BLaER1 treated with 17β-estradiol and CSF1 and Interleukin-3, amounts not matched to agents 10 nM and 100 nM (cell line): ENCODE measurements at regions not wholly inside any gene's neighbourhood (a gene's known extent, or its start where the extent isn't known, plus 50 kb on each side); places are given as distances from the start of the nearest gene placed in this dataset.

Experiments used
- H3K27ac ChIP-seq, 11 experiments: shearing (Covaris generic); formaldehyde crosslinking; 2 replicates each; pipeline ENCODE4 v1.8.1; 2022
- H3K27me3 ChIP-seq, 11 experiments: shearing (Covaris generic); formaldehyde crosslinking; 2 replicates each; pipeline ENCODE4 v1.8.1; 2022
- H3K36me3 ChIP-seq, 11 experiments: shearing (Covaris generic); formaldehyde crosslinking; 2 replicates each; pipeline ENCODE4 v1.8.1; 2022
- H3K4me1 ChIP-seq, 10 experiments: shearing (Covaris generic); formaldehyde crosslinking; 2 replicates each; pipeline ENCODE4 v1.8.1; 2022
- H3K4me2 ChIP-seq, 11 experiments: shearing (Covaris generic); formaldehyde crosslinking; 2 replicates each; pipeline ENCODE4 v1.8.1; 2022
- H3K4me3 ChIP-seq, 10 experiments: shearing (Covaris generic); formaldehyde crosslinking; 2 replicates each; pipeline ENCODE4 v1.8.1; 2022
- H3K9ac ChIP-seq, 11 experiments: shearing (Covaris generic); formaldehyde crosslinking; 2 replicates each; pipeline ENCODE4 v1.8.1; 2022
- H3K9me3 ChIP-seq, 11 experiments: shearing (Covaris generic); formaldehyde crosslinking; replicated peaks in 1 of 11; 2 replicates each; pipeline ENCODE4 v1.8.1; 2022
- H4K20me1 ChIP-seq, 11 experiments: shearing (Covaris generic); formaldehyde crosslinking; 2 replicates each; pipeline ENCODE4 v1.8.1; 2022
- Cebpa-rat ChIP-seq, 11 experiments: shearing (Covaris generic); IDR thresholded peaks; 2 replicates each; pipeline ENCODE4 v1.8.1; 2022

DNA sequence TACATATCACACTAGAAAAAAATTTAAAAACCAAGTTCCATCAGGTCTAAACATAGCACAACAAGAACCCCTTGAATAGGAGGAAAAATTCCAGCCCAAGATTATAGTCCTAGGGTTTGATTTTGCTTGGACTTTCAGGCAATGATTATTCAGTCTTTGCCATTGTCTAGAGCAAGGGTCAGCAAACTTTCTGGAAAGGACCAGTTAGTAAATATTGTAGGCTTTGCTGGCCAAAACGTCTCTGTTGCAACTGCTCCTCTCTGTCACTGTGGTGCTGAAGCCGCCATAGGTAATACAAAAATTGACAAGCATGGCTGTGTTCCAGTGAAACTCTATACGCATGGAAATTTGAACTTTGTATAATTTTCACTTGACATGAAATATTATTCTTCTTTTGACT, 95.5 kb upstream of the UBAC2 start:
- H3K9ac ChIP-seq: no peak overlapping the region
- H4K20me1 ChIP-seq: no peaks in the 10 kb centered on the region
- H3K36me3 ChIP-seq: no peaks in the 10 kb centered on the region
- no peak for TF ChIP-seq Cebpa-rat (IDR thresholded peaks at IDR 0.05)
- no peak overlapping the region for H3K27ac ChIP-seq
- H3K4me2 ChIP-seq: no peak overlapping the region
- H3K4me1 ChIP-seq: no peaks in the 10 kb centered on the region
- H3K27me3 ChIP-seq: peaks cover 0 to 22% (median 0%) of the 10 kb centered on the region in 11 experiments; a peak in 4 of 22 replicates
- H3K4me3 ChIP-seq: no peak overlapping the region
- H3K9me3 ChIP-seq: peaks cover 0 to 34% (median 5%) of the 10 kb centered on the region in 11 experiments; a peak in 8 of 22 replicates

DNA sequence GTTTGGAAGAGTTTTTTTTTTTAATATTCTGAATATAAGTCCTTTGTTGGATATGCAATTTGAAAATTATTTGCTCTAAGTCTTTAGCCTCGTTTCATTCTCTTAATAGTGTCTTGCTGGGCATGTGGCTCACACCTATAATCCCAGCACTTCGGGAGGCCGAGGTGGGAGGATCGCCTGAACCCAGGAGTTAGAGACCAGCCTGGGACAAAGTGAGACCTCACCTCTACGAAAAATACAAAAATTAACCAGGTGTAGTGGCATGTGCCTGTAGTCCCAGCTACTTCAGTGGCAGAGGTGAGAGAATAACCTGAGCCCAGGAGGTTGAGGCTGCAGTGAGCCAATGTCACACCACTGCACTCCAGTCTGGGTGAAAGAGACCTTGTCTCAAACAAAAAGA, 87.3 kb upstream of the UBAC2 start:
- Histone ChIP-seq H3K4me2 (no peak overlapping the region), H3K27me3 (peaks cover 0 to 15% (median 0%) of the 10 kb centered on the region in 11 experiments; a peak in 1 of 22 replicates), H3K9ac (no peak overlapping the region), H3K4me1 (no peaks in the 10 kb centered on the region), H3K4me3 (no peak overlapping the region), H3K27ac (no peak overlapping the region), H4K20me1 (no peaks in the 10 kb centered on the region), H3K36me3 (no peaks in the 10 kb centered on the region), H3K9me3 (peaks cover 0 to 16% (median 7%) of the 10 kb centered on the region in 11 experiments; a peak in 9 of 22 replicates)
- TF ChIP-seq Cebpa-rat (IDR thresholded peaks at IDR 0.05): no peak

DNA sequence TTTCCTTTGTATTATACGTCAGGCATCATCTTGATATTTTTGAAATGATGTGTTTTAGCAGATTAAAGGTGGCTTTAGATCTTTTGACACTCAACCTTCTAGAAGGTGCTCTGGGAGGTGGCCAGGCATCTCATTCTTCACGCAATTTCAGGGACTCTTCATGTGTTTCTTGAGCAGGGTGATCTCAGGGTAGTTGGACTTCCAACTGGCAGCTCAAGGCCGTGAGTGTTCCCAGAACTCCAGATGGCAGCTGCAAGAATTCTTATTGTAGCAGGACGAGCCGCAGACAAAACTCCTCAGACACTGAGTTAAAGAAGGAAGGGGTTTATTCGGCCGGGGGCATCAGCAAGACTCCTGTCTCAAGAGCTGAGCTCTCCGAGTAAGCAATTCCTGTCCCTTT, 82.5 kb upstream of the UBAC2 start:
- Histone ChIP-seq H3K9ac (no peak overlapping the region), H3K9me3 (peaks cover 0 to 32% (median 10%) of the 10 kb centered on the region in 11 experiments; a peak in 11 of 22 replicates), H3K27me3 (peaks cover 0 to 56% (median 0%) of the 10 kb centered on the region in 11 experiments; a peak in 5 of 22 replicates), H4K20me1 (no peaks in the 10 kb centered on the region), H3K4me2 (no peak overlapping the region), H3K36me3 (no peaks in the 10 kb centered on the region), H3K27ac (no peak overlapping the region), H3K4me1 (peaks cover 0 to 4% (median 1%) of the 10 kb centered on the region in 10 experiments; a peak in 9 of 20 replicates), H3K4me3 (no peak overlapping the region)
- no peak for TF ChIP-seq Cebpa-rat (IDR thresholded peaks at IDR 0.05)

DNA sequence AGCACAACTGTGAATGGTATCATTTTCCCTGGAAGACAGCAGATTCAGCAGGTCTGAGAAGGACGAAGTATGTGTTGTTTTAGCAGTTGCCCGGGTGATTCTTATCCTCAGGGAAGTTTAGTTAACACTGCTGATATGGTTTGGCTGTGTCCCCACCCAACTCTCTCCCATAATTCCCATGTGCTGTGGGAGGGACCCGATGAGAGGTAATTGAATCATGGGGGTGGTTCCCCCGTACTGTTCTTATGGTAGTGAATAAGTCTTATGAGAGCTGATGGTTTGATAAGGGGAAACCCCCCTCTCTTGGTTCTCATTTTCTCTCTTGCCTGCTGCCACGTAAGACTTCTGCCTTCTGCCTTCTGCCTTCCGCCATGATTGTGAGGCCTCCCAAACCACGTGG, 81.0 kb upstream of the UBAC2 start:
- Histone ChIP-seq H3K9me3 (peaks cover 0 to 26% (median 10%) of the 10 kb centered on the region in 11 experiments; a peak in 11 of 22 replicates), H3K9ac (no peak overlapping the region), H3K4me3 (no peak overlapping the region), H3K27me3 (peaks cover 0 to 71% (median 0%) of the 10 kb centered on the region in 11 experiments; a peak in 5 of 22 replicates), H4K20me1 (no peaks in the 10 kb centered on the region), H3K27ac (no peak overlapping the region), H3K4me1 (peaks cover 8 to 19% (median 16%) of the 10 kb centered on the region in 10 experiments), H3K4me2 (no peak overlapping the region), H3K36me3 (no peaks in the 10 kb centered on the region)
- no peak for TF ChIP-seq Cebpa-rat (IDR thresholded peaks at IDR 0.05)

DNA sequence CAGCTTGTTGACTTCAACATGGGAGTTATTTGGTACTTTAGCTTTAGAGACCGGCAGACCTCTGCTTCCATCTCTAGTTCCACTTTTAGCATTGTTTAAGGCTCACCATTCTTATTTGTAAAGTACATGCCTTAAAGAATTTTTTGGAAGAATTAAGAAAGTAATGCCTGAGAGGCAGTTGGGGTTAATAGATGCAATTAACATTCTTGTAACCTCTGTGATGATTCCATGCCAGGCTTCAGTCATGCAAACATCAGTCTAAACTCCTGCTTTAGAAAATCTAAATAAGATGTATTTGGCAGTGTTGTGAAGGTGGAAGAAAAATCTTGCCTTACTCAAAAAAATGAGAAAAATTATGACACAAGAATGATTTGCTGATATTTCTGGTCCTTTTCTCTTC, 79.9 kb upstream of the UBAC2 start:
- Histone ChIP-seq H4K20me1 (no peaks in the 10 kb centered on the region), H3K27ac (no peak overlapping the region), H3K27me3 (peaks cover 0 to 78% (median 0%) of the 10 kb centered on the region in 11 experiments; a peak in 5 of 22 replicates), H3K36me3 (no peaks in the 10 kb centered on the region), H3K4me1 (peaks cover 17 to 30% (median 27%) of the 10 kb centered on the region in 10 experiments), H3K4me2 (no peak overlapping the region), H3K9ac (no peak overlapping the region), H3K9me3 (peaks cover 0 to 26% (median 9%) of the 10 kb centered on the region in 11 experiments; a peak in 9 of 22 replicates), H3K4me3 (no peak overlapping the region)
- TF ChIP-seq Cebpa-rat (IDR thresholded peaks at IDR 0.05): no peak

DNA sequence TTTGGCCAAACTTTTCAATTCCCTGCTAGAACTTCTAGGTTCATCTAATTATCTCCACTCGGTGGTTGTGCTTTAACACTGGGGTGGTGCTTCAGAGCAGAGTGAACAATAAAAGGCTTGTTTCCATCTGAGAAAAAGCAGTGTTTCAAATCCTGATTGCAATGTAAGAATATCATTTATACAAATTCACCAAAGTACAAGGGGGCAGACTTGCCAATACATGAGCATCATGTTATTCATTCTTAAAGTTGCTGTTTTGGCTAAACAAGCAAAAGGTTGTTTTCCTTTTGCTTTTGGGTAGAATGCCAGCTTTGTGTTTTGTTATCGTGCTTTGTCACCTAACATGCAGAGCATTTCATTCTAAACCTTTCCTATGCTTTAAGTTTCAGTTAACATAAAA, 78.5 kb upstream of the UBAC2 start:
- no peaks in the 10 kb centered on the region for H4K20me1 ChIP-seq
- H3K4me1 ChIP-seq: peaks cover 17 to 32% (median 28%) of the 10 kb centered on the region in 10 experiments
- 0 out of 22 replicates have a peak overlapping the region, but pooled peaks of 2 of the 11 experiments have one; percentile 0 to 92 for H3K27ac ChIP-seq
- H3K4me2 ChIP-seq: no peak overlapping the region
- no peak overlapping the region for H3K4me3 ChIP-seq
- H3K36me3 ChIP-seq: no peaks in the 10 kb centered on the region
- peaks cover 0 to 86% (median 0%) of the 10 kb centered on the region in 11 experiments; a peak in 5 of 22 replicates for H3K27me3 ChIP-seq
- no peak for TF ChIP-seq Cebpa-rat (IDR thresholded peaks at IDR 0.05)
- no peak overlapping the region for H3K9ac ChIP-seq
- peaks cover 0 to 31% (median 9%) of the 10 kb centered on the region in 11 experiments; a peak in 9 of 22 replicates for H3K9me3 ChIP-seq

DNA sequence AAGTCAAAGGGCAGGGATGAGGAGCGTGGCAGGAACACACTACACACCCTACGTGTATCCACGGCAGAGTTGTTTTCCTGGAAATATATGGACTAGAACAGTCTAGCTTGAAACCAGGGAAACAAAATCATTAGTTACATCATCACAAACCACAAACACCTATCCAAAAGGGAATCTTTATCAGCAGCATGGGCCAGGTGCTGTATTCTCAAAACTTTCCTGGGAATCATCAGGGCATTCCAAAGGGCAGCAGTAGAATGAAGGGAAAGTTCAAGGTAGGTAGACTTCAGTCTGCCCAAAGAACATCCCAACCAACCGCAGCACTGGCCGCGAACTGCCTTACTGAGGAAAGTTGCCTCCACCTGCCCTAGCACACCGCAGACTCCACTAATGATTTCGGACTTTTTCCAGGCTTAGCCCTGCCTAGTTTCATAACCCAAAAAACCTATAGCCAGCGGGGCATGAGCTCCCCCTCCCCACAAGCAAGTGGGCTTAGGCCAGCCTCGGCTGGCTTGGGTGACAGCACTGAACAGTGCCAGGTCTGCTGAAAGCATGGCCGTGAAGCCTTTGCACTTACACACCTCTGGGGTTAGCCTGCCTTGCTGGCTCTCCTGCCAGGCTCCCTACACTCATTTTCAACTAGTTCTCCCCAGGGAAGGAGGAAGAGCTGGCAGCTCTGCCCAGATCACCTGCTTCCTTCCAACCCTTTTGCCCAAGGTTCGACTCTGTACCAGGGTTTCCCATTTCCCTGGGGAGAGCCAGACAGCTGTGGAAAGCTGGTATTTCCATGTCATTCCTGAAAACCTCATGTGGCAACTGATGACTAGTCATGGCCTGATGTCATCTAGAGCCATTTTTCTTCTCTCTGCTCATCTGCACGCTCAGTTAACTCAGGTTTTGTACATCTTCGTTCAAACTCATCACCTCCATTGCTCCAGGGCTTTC, 77.3 kb upstream of the UBAC2 start:
- H3K4me2 ChIP-seq: peak overlapping the region in 9 of 11 experiments; percentile 56 to 90 (median 81); a peak in 18 of 22 replicates
- peak overlapping the region in 7 of 11 experiments; percentile 50 to 92 (median 83); a peak in 13 of 22 replicates for H3K27ac ChIP-seq

DNA sequence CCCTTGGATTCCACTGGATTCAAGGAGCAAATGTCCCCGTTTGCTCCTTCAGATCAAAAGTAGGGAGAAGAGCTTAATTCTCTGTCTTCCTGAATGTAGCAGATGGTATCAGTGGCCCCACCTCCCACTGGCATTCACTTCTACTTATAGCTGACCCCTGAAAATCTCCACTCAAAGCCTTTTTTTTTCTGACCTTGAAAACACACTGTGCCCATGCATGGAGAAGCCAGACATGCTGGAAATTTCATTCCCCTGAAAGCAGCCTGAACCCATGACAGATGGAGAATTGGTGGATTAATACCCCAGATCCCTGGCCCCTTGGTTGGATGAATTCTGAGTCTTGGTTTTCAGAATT, 76.6 kb upstream of the UBAC2 start:
- Histone ChIP-seq H3K9ac (peak overlapping the region in 4 of 11 experiments; percentile 59 to 68 (median 64); a peak in 6 of 22 replicates), H4K20me1 (no peaks in the 10 kb centered on the region), H3K4me2 (peak overlapping the region; percentile 55 to 90 (median 76); a peak in 21 of 22 replicates), H3K27ac (peak overlapping the region in 8 of 11 experiments; percentile 50 to 92 (median 76); a peak in 16 of 22 replicates), H3K27me3 (peaks cover 0 to 94% (median 0%) of the 10 kb centered on the region in 11 experiments; a peak in 7 of 22 replicates), H3K4me1 (peaks cover 17 to 38% (median 31%) of the 10 kb centered on the region in 10 experiments), H3K9me3 (peaks cover 0 to 24% (median 7%) of the 10 kb centered on the region in 11 experiments; a peak in 4 of 22 replicates), H3K4me3 (peak overlapping the region in 1 of 10 experiments; percentile 38; a peak in 1 of 20 replicates), H3K36me3 (no peaks in the 10 kb centered on the region)
- no peak for TF ChIP-seq Cebpa-rat (IDR thresholded peaks at IDR 0.05)

More for the DNA sequence above, 77.3 kb upstream of the UBAC2 start:
- Histone ChIP-seq H3K9ac (no peak overlapping the region; a peak in 2 of 22 replicates), H3K36me3 (no peaks in the 10 kb centered on the region), H3K9me3 (peaks cover 0 to 22% (median 7%) of the 10 kb centered on the region in 11 experiments; a peak in 7 of 22 replicates), H3K4me1 (peaks cover 17 to 32% (median 28%) of the 10 kb centered on the region in 10 experiments), H3K4me3 (no peak overlapping the region), H4K20me1 (no peaks in the 10 kb centered on the region), H3K27me3 (peaks cover 0 to 94% (median 0%) of the 10 kb centered on the region in 11 experiments; a peak in 7 of 22 replicates)
- no peak for TF ChIP-seq Cebpa-rat (IDR thresholded peaks at IDR 0.05)
